Erythroblast (primary cell): ENCODE measurements at regions not wholly inside any gene's neighbourhood (a gene's known extent, or its start where the extent isn't known, plus 50 kb on each side); places are given as distances from the start of the nearest gene placed in this dataset.

Experiments used
- GATA1 ChIP-seq: IDR thresholded peaks from 2 replicates; pipeline ENCODE4 v1.6.1; 2011; ENCODE audit warnings: low read depth, mild to moderate bottlenecking, control low read depth, low read length, moderate library complexity
- POLR2A ChIP-seq: IDR thresholded peaks from 2 replicates; pipeline ENCODE4 v1.6.1; 2011; ENCODE audit warnings: mild to moderate bottlenecking, low read length

- no peak for TF ChIP-seq POLR2A
- TF ChIP-seq GATA1, result no peak
Observed at GRCh38 chr5:173385832-173386360, 57.7 kb upstream of the STC2 start.
